A673 (cell line): ENCODE measurements at regions not wholly inside any gene's neighbourhood (a gene's known extent, or its start where the extent isn't known, plus 50 kb on each side); places are given as distances from the start of the nearest gene placed in this dataset.
A peak's percentile ranks its signal among the peaks of the same experiment; 100 is the strongest.

Experiments
- BruUV-seq: library from RNA; stranded (reverse); fragments of 400-500 nt; replicated peaks from 2 replicates; lab custom pipeline; 2021; lab: Mats Ljungman, UMichigan
- CTCF ChIA-PET: fragments of 300-600 bp; sonication (Branson Sonifier 250); formaldehyde crosslinking; loops from one replicate; lab custom pipeline; 2022; ENCODE audit warnings: antibody characterized with exemption; lab: Charles Lee
- POLR2A ChIA-PET: fragments of 300-600 bp; sonication (Branson Sonifier 250); formaldehyde crosslinking; loops from one replicate; lab custom pipeline; 2022; ENCODE audit warnings: antibody characterized with exemption; ENCODE audit not compliant: low non-redundant PET; lab: Charles Lee
- DNase-seq: peaks from one replicate; pipeline ENCODE4 v3.0.0-alpha.2; 2015; ENCODE audit warnings: low spot score
- H3K27ac ChIP-seq: fragments of 200-600 bp; sonication (generic); 2 replicates; pipeline ENCODE4 v1.5.1; 2016; ENCODE audit warnings: mixed run types, low read depth, mild to moderate bottlenecking, mixed read lengths, antibody characterized with exemption, low read length; ENCODE audit not compliant: poor library complexity, severe bottlenecking
- H3K27me3 ChIP-seq: fragments of 200-600 bp; sonication (generic); replicated peaks from 2 replicates; pipeline ENCODE4 v1.6.1; 2017; ENCODE audit warnings: mixed run types, low read depth, mild to moderate bottlenecking, mixed read lengths, antibody characterized with exemption, low read length; ENCODE audit not compliant: insufficient read depth, poor library complexity
- H3K36me3 ChIP-seq: fragments of 200-600 bp; sonication (generic); 2 replicates; pipeline ENCODE4 v1.6.1; 2016; ENCODE audit warnings: mixed run types, mild to moderate bottlenecking, mixed read lengths, antibody characterized with exemption, low read length; ENCODE audit not compliant: insufficient read depth, poor library complexity, severe bottlenecking
- H3K4me1 ChIP-seq: fragments of 200-600 bp; sonication (generic); 2 replicates; pipeline ENCODE4 v1.6.1; 2017; ENCODE audit warnings: mixed run types, mild to moderate bottlenecking, mixed read lengths, antibody characterized with exemption, low read length; ENCODE audit not compliant: insufficient read depth, poor library complexity, severe bottlenecking
- H3K4me3 ChIP-seq: fragments of 200-600 bp; sonication (generic); 2 replicates; pipeline ENCODE4 v1.5.1; 2016; ENCODE audit warnings: low read depth, mixed run types, mild to moderate bottlenecking, mixed read lengths, low read length; ENCODE audit not compliant: poor library complexity, severe bottlenecking
- H3K9me3 ChIP-seq: fragments of 200-600 bp; sonication (generic); 2 replicates; pipeline ENCODE4 v1.6.1; 2016; ENCODE audit warnings: mixed run types, low read depth, mild to moderate bottlenecking, mixed read lengths, antibody characterized with exemption, low read length; ENCODE audit not compliant: poor library complexity, severe bottlenecking
- EZH2 ChIP-seq: fragments of 200-600 bp; sonication (generic); IDR thresholded peaks from 2 replicates; pipeline ENCODE4 v1.6.1; 2017; ENCODE audit warnings: borderline replicate concordance, low read depth, mild to moderate bottlenecking, mixed read lengths, antibody characterized with exemption, low read length; ENCODE audit not compliant: poor library complexity, severe bottlenecking
- intact Hi-C: fragments of 100-400 bp; cut with micrococcal nuclease; formaldehyde crosslinking; loops from one replicate; pipeline ENCODE4 v1.10.0; 2022; ENCODE audit not compliant: unreplicated experiment
- TF ChIP-seq, protein P1 (sequence below): fragments of 300-800, 200-600 bp; sonication (generic); conservative IDR thresholded peaks from 2 replicates; pipeline ENCODE4 v1.5.1; 2017; ENCODE audit warnings: low read depth, mild to moderate bottlenecking, antibody characterized with exemption, low read length, moderate library complexity, mixed read lengths

DNA sequence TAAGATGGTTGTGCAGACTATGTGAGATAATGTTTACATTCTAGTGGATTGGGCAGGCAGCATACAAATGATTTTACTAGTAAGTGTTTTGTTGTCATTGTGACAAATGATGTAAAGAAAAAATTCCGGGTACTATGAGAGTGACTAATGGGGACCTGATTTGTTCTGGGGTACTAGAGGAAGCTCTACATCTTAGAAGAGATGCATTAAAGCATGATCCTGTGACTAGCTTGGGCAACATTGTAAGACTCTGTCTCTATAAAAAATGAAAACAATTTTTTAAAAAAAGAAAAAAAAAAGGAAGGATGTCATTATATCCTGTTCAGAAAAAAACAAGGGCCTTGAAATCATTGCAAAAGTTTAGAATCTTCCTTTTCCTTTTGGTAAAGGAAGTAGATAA is 58.1 kb upstream of the MYRIP start:
- ChIA-PET CTCF (no interaction called here), POLR2A (no interaction called here)
- Histone ChIP-seq H3K27ac (no peak overlapping the region), H3K27me3 (no peaks in the 10 kb centered on the region), H3K36me3 (no peaks in the 10 kb centered on the region), H3K9me3 (no peaks in the 10 kb centered on the region), H3K4me3 (no peak overlapping the region), H3K4me1 (no peaks in the 10 kb centered on the region)
- no peak for TF ChIP-seq EZH2
- TF ChIP-seq, protein P1, sequence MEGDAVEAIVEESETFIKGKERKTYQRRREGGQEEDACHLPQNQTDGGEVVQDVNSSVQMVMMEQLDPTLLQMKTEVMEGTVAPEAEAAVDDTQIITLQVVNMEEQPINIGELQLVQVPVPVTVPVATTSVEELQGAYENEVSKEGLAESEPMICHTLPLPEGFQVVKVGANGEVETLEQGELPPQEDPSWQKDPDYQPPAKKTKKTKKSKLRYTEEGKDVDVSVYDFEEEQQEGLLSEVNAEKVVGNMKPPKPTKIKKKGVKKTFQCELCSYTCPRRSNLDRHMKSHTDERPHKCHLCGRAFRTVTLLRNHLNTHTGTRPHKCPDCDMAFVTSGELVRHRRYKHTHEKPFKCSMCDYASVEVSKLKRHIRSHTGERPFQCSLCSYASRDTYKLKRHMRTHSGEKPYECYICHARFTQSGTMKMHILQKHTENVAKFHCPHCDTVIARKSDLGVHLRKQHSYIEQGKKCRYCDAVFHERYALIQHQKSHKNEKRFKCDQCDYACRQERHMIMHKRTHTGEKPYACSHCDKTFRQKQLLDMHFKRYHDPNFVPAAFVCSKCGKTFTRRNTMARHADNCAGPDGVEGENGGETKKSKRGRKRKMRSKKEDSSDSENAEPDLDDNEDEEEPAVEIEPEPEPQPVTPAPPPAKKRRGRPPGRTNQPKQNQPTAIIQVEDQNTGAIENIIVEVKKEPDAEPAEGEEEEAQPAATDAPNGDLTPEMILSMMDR = no peak
- DNase-seq = no peak
- intact Hi-C loops = no loop called here
- no TSS peak for BruUV-seq

DNA sequence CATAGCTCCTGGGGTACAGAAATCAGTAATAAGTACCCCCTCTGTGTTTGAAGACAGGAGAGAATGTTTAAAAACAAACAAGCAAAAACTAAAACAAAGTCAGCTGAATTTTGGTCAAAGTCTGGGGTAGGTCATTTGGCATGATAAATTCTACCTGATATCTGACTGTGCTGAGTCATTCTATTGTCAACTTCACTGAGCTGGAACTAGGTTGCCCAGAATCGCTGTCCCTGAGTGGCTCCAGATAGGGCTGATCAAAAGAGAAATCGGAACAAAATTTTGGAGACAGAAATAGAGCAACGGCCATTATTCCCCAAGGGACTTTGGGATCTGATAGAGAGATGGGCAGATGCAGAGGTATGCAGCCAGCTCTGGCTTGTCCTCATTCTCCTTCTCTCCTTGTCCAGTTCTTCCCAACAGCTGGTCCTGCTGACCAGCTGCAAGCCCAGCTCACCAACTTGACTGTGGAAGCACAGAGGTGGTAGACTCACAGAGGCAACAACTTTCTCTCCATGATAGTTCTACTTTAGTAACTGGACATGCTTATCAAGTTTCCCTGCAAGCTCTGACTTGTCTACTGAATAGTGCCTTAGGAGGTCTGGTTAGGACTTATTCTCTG is 57.3 kb upstream of the MYRIP start:
- H3K27ac ChIP-seq = no peak overlapping the region
- DNase-seq = no peak
- H3K4me3 ChIP-seq = no peak overlapping the region
- CTCF ChIA-PET = no interaction called here
- no peaks in the 10 kb centered on the region for H3K9me3 ChIP-seq
- H3K27me3 ChIP-seq = no peaks in the 10 kb centered on the region
- H3K4me1 ChIP-seq = no peaks in the 10 kb centered on the region
- TF ChIP-seq EZH2 = no peak
- TF ChIP-seq, protein P1 = no peak
- POLR2A ChIA-PET = no interaction called here
- no TSS peak for BruUV-seq
- intact Hi-C loops = no loop called here
- H3K36me3 ChIP-seq = no peaks in the 10 kb centered on the region

DNA sequence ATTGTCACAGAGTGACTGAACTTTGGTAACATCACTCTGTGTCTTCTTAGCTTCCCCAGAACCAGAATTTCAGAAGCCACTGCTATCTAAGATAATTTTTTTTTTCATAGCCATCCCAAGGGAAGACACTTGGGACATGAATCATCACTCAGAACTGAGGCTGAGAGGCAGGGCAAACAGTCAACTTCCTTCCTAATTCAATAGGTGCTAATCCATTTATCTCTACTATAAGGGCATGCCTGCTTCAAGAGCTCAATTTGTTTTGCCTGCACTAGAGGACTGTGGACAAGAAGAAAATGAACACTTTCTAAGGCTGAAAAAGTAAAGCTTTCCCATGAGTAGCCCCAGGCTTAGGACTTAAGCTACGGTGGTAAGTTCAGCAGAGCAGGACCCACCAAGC is 56.7 kb upstream of the MYRIP start:
- POLR2A ChIA-PET = no interaction called here
- Histone ChIP-seq H3K36me3 (no peaks in the 10 kb centered on the region), H3K4me1 (no peaks in the 10 kb centered on the region), H3K4me3 (no peak overlapping the region), H3K27ac (no peak overlapping the region), H3K9me3 (no peaks in the 10 kb centered on the region), H3K27me3 (no peaks in the 10 kb centered on the region)
- intact Hi-C loops = no loop called here
- CTCF ChIA-PET = no interaction called here
- DNase-seq = peak; percentile 66
- BruUV-seq = no TSS peak
- TF ChIP-seq, protein P1 = no peak
- TF ChIP-seq EZH2 = no peak
